Activated T-cell treated with anti-CD3 and anti-CD28 coated beads, Interleukin-2, amount 50 U/mL, for 24 hours (primary cell): ENCODE measurements at regions not wholly inside any gene's neighbourhood (a gene's known extent, or its start where the extent isn't known, plus 50 kb on each side); places are given as distances from the start of the nearest gene placed in this dataset.

Experiments
- DNase-seq: peaks from one replicate; pipeline ENCODE4 v3.0.0-alpha.2; 2020
- H3K27ac Mint-ChIP-seq: 2 replicates; pipeline ENCODE4 v1.8.0; 2020; ENCODE audit warnings: mild to moderate bottlenecking, mixed read lengths
- H3K27me3 Mint-ChIP-seq: 2 replicates; pipeline ENCODE4 v1.8.0; 2020; ENCODE audit warnings: mixed read lengths
- H3K36me3 Mint-ChIP-seq: 2 replicates; pipeline ENCODE4 v1.8.0; 2020; ENCODE audit warnings: low read depth, mixed read lengths
- H3K4me1 Mint-ChIP-seq: 2 replicates; pipeline ENCODE4 v1.8.0; 2020; ENCODE audit warnings: low read depth, mixed read lengths
- H3K4me3 Mint-ChIP-seq: 2 replicates; pipeline ENCODE4 v1.8.0; 2020; ENCODE audit warnings: mild to moderate bottlenecking, moderate library complexity, mixed read lengths
- H3K9me3 Mint-ChIP-seq: 2 replicates; pipeline ENCODE4 v1.8.0; 2020; ENCODE audit warnings: mixed read lengths

DNA sequence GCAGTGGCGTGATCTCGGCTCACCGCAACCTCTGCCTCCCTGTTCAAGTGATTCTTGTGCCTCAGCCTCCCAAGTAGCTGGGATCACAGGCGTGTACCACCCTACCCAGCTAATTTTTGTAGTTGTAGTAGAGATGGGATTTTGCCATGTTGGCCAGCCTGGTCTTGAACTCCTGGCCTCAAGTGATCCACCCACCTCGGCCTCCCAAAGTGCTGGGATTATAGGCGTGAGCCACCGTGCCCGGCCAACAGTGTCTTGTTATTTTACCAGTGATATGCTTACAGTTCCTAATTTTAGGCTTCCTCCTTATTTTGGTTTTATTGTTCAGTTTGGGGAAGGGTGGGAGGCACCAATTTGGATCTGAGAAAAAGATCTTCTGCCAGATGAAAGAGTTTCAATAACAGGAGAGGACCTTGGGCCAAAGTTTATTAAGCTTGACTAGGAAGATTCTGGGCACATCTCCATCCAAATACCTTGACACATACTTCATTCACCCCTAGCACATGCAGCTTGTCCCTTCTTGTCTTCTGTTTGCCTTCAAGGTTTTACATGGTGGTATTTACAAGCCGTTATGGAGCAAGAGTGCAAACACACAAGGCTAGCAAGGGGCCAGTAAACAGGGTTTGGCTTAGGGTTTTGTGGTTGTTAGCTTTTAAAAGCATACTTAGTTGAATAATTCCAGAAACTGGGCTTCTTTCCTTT lies 168.1 kb upstream of the DMRT1 start:
- Mint-ChIP-seq H3K27me3 (peaks cover 25% of the 10 kb centered on the region), H3K4me3 (no peak overlapping the region), H3K4me1 (peaks cover 13% of the 10 kb centered on the region), H3K9me3 (peaks cover 13% of the 10 kb centered on the region), H3K27ac (no peak overlapping the region), H3K36me3 (no peaks in the 10 kb centered on the region)
- no peak for DNase-seq

DNA sequence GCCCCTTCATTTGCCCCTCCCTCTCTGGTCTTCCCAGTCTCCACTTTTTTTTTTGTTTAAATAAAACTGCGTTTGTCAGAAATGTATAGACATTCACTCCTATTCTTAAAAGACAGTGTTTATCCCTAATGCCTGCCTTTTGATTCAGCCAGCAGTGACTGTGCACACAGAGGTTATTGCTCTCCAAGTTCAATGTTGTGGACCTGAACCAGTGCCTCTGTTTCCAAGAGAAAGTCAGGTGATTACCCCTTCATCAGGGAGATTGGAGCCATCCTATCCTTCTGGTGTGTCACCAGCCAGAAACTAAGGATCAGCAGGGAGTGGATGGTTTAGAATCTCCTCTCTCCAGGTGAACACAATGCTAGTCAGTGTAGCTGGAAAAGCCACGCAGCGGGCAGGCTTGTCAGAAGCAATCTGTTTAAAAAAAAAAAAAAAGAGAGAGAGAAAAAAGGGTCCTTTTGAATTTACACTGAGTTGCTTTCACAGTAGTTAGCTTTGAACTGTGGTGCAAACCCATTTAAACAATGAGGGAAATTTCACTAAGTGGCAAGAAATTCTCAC lies 167.5 kb upstream of the DMRT1 start:
- Mint-ChIP-seq H3K27ac (no peak overlapping the region), H3K4me1 (peaks cover 13% of the 10 kb centered on the region), H3K4me3 (no peak overlapping the region), H3K9me3 (peaks cover 10% of the 10 kb centered on the region), H3K36me3 (no peaks in the 10 kb centered on the region), H3K27me3 (peaks cover 27% of the 10 kb centered on the region)
- DNase-seq: no peak

DNA sequence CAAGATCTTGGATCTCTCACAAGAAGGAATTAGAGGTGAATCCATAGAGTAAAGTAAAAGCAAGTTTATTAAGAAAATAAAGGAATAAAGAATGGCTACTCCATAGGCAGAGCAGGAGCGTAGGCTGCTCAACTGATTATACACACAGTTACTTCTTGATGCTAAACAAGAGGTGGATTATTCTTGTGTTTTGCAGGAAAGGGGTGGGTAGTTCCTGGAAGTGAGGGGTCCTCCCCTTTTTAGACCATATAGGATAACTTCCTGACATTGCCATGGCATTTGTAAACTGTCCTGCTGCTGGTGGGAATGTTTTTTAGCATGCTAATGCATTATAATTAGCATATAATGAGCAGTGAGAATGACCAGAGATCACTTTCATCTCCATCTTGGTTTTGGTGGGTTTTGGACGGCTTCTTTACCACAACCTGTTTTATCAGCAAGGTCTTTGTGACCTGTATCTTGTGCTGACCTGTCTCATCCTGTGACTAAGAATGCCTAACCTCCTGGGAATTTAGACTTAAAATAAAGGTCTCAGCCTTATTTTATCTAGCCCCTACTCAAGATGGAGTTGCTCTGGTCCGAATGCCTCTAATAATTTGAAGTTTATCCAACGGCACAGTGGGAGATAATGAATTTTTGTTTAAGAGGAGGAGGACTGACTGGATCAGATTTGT lies 165.7 kb upstream of the DMRT1 start:
- H3K9me3 Mint-ChIP-seq: no peaks in the 10 kb centered on the region
- DNase-seq: no peak
- peaks cover 13% of the 10 kb centered on the region for H3K4me1 Mint-ChIP-seq
- peaks cover 28% of the 10 kb centered on the region for H3K27me3 Mint-ChIP-seq
- no peak overlapping the region for H3K4me3 Mint-ChIP-seq
- H3K27ac Mint-ChIP-seq: no peak overlapping the region
- no peaks in the 10 kb centered on the region for H3K36me3 Mint-ChIP-seq

DNA sequence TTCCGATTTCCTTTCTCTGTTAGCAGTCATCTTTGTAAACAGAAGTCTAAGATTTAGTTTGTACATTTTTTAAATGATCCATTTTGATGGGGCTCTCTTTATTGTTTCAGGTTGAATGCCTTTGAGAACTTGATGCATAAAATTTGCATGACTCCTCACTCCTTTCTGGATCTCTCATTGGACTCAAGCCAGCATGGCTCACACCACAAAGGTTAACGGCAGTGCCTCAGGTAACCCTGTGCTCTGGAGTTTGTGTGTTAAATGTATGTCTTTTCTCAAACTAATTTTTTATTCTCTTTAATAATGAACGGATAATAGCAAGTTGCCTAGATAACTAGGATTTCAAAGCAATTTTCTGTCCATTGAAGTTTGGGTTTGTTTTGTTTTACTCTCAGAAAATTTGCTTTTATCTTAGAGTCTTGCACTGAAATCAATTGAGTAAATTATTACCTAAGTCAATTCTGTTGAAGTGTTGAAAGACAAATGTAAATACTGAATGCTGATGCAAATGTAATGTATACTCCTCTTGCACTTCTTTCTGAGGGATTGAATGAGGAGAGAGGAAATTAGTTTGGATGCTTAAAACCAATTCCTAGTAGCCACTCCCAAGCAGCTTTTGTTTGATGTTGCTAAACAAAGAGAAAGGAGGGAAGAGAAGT lies 164.6 kb upstream of the DMRT1 start:
- no peak overlapping the region for H3K27ac Mint-ChIP-seq
- no peak overlapping the region for H3K4me3 Mint-ChIP-seq
- no peak for DNase-seq
- H3K9me3 Mint-ChIP-seq: no peaks in the 10 kb centered on the region
- peaks cover 28% of the 10 kb centered on the region for H3K27me3 Mint-ChIP-seq
- H3K4me1 Mint-ChIP-seq: peaks cover 13% of the 10 kb centered on the region
- H3K36me3 Mint-ChIP-seq: no peaks in the 10 kb centered on the region

DNA sequence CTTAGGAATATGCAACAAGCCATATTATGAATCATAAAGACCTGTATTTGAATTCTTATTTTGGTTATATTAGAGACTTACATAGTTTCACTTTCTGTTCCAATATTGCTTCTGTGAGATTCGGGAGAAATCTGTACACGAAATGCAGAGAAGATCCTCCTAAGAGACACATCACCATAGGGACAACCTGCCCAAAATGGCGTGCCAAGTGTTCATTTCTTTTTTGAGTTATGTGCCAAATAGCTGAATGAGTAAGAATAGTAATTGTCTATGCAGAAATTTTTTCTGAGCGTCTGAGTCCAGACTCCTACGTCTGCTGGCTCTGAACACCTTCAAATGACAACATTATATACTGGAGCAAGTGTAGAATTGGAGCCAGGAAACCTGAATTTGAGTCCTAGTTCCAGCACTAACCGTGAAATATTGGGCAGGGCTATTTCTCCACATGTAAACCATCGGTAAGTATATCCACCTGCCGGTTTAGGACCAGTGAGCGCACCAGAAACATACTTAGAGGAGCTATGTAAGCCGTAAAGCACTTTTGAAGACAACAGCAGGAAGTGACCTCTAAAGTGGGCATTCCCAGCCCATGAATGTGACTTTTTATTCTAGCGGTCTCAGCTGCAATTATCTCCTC lies 163.9 kb upstream of the DMRT1 start:
- peaks cover 27% of the 10 kb centered on the region for H3K27me3 Mint-ChIP-seq
- no peaks in the 10 kb centered on the region for H3K36me3 Mint-ChIP-seq
- DNase-seq: no peak
- H3K9me3 Mint-ChIP-seq: no peaks in the 10 kb centered on the region
- H3K27ac Mint-ChIP-seq: no peak overlapping the region
- H3K4me3 Mint-ChIP-seq: peak overlapping the region; percentile 7
- peaks cover 13% of the 10 kb centered on the region for H3K4me1 Mint-ChIP-seq

DNA sequence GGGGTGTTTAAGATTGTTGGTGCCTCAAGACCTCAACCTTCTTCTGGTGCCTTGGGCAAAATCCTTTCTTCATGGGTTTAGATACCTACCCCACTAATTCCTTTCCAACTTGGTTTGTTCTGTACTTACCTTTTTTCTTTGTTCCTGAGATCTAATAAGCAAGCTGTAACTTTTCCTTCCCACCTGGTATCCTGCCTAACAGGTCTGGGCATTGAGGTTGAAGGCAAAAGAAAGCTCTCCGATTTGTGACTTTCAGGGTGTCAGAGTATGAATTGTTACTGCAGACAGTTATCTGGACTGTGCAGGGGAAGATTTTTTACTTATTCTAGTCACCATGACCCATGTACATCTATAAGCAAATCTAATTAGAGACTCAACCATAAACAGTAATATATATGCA lies 162.6 kb upstream of the DMRT1 start:
- no peak for DNase-seq
- no peak overlapping the region for H3K4me3 Mint-ChIP-seq
- no peaks in the 10 kb centered on the region for H3K36me3 Mint-ChIP-seq
- H3K4me1 Mint-ChIP-seq: peaks cover 13% of the 10 kb centered on the region
- no peaks in the 10 kb centered on the region for H3K9me3 Mint-ChIP-seq
- H3K27me3 Mint-ChIP-seq: peaks cover 23% of the 10 kb centered on the region
- H3K27ac Mint-ChIP-seq: no peak overlapping the region

DNA sequence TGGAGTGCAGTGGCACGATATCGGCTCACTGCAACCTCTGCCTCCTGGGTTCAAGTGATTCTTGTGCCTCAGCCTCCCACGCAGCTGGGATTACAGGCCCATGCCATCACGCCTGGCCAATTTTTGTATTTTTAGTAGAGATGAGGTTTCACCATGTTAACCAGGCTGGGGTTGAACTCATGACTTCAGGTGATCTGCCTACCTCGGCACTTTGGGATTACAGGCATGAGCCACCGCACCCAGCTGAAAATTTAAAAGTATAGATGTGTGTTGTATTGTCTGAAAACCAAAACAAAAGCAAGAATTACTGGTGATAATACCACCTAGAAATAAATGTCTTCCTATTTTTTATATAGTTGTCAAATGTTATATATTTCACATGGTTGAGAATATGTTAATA lies 162.0 kb upstream of the DMRT1 start:
- Mint-ChIP-seq H3K36me3 (no peaks in the 10 kb centered on the region), H3K4me3 (no peak overlapping the region), H3K27me3 (peaks cover 20% of the 10 kb centered on the region), H3K9me3 (no peaks in the 10 kb centered on the region), H3K4me1 (peaks cover 11% of the 10 kb centered on the region), H3K27ac (no peak overlapping the region)
- DNase-seq: no peak

DNA sequence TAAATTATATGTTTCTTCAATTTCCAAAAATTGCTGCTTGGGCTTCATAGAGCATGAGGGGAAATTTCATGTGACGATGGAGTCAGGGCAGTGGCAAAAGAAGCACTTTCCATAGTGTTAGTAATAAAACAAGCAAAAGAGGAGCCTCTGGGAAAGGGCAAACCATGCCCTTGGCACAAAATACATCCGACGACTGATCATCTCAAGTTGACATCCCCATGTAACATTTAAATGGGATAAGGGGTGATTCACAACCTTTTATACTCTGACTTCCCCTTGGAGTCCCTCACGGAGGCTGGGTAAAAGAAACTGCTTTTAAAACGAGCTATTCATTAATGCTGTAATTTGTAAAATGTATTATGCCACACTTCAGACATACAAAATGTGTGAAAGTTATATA lies 161.4 kb upstream of the DMRT1 start:
- H3K4me1 Mint-ChIP-seq: peaks cover 11% of the 10 kb centered on the region
- H3K4me3 Mint-ChIP-seq: no peak overlapping the region
- no peaks in the 10 kb centered on the region for H3K9me3 Mint-ChIP-seq
- no peak overlapping the region for H3K27ac Mint-ChIP-seq
- no peaks in the 10 kb centered on the region for H3K36me3 Mint-ChIP-seq
- H3K27me3 Mint-ChIP-seq: peaks cover 20% of the 10 kb centered on the region
- DNase-seq: no peak

DNA sequence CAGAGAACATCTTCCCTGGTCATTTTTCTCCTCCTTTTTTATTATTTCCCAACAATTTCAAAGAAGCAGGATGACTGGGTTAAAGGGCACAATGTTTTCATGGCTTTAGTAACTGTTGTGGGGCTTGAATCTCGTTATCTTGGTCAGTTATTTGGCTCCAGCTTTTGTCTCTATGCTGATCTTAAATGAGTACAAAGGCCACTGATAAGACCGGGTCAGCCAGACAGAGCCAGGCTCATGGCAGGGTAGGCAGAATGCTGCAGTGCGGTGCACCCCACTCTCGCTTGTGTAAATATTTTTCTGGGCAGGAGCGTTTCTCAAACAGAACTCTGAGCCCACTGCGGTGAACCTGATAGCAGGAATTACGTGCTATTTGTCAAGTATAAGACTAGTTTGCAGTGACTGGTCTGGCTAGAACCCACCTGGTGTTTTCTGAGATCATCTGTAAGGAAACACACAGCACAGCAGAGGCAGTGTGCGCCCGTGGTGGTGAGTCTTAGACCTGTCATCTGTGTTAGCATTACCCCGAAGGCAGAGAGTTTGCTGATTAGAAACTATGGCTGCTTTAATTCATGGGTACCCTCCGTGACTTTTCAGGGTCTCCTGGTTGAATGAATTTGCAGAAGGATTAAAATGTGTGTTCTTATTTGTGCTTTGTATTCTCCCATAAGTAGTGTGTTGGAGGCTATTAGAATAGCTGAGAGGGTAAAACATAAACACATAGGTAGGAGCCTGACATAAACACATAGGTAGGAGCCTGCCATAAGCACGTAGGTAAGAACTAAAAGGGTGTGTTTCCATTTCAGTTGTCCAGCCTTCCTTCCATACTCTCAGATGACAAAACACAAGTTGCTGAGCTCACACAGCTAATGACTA lies 158.6 kb upstream of the DMRT1 start:
- H3K27ac Mint-ChIP-seq: no peak overlapping the region
- H3K36me3 Mint-ChIP-seq: no peaks in the 10 kb centered on the region
- peaks cover 3% of the 10 kb centered on the region for H3K4me1 Mint-ChIP-seq
- H3K27me3 Mint-ChIP-seq: peaks cover 6% of the 10 kb centered on the region
- no peak overlapping the region for H3K4me3 Mint-ChIP-seq
- H3K9me3 Mint-ChIP-seq: no peaks in the 10 kb centered on the region
- no peak for DNase-seq

DNA sequence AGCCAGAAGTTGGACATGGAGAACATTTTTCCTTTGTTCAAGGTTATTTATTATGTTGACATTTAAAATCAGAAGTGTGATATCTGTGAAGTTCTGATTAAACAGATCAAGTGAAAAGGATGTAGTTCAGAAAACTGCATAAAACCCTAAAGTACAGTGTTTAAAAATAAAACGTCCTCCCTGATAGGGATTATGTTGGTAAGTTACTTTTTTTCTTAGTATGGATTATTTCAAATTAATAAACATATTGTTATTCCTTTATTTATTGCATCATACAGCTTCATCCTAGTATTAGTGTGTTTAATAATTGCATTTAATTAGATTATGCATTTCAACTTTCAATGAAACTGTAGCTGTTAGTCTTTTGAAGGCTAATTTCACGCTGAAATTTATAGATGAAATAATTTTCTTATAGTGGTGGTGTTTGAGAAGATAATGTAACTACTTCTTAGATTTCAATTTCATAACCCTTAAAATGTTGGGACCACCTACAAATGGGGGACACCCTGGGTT lies 157.9 kb upstream of the DMRT1 start:
- Mint-ChIP-seq H3K36me3 (no peaks in the 10 kb centered on the region), H3K27me3 (peaks cover 3% of the 10 kb centered on the region)
- no peak for DNase-seq

DNA sequence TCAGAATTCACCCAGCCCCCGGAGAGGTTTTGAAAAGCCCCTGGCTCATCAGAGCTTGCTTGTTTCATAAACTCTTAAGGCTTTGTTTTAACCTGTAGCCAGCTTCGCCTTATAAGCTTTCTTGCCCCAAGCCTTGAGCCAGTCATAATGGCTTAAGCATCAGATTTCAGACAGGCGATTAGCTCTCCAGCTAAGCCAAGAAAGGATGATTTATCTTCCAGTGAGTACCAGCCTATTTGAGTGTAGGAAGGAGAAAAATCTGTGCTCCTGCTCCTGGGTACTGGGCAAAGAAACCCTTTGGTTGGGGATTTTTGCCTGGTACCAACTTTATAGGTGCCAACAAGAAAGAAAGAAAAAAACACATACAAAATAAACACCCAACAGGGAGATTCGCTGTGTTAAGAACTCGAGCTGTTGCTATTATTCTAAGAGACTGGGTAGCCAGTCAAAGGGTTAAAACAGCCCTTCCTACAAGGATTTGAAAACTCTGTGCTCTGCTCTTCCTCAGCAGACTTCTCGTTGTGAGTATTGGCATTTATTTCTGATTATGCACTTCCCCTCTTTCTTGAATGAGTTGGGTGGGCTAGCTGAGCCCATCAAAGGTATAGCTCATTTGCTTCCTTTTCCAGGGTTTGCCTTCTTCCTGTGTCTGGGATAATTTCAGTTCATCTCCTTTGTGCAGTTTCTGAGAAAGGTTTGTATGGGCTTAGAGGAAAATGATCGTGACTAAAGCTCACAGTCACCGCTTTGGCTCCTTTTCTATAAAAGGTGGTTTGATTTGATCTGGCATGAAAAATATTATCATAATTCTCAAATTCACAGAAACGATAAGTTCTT lies 157.2 kb upstream of the DMRT1 start:
- no peaks in the 10 kb centered on the region for H3K9me3 Mint-ChIP-seq
- no peaks in the 10 kb centered on the region for H3K4me1 Mint-ChIP-seq
- no peak overlapping the region for H3K4me3 Mint-ChIP-seq
- H3K36me3 Mint-ChIP-seq: no peaks in the 10 kb centered on the region
- no peaks in the 10 kb centered on the region for H3K27me3 Mint-ChIP-seq
- no peak for DNase-seq
- H3K27ac Mint-ChIP-seq: no peak overlapping the region

More for the DNA sequence above, 157.9 kb upstream of the DMRT1 start:
- Mint-ChIP-seq H3K4me3 (no peak overlapping the region), H3K27ac (no peak overlapping the region), H3K9me3 (no peaks in the 10 kb centered on the region), H3K4me1 (no peaks in the 10 kb centered on the region)

DNA sequence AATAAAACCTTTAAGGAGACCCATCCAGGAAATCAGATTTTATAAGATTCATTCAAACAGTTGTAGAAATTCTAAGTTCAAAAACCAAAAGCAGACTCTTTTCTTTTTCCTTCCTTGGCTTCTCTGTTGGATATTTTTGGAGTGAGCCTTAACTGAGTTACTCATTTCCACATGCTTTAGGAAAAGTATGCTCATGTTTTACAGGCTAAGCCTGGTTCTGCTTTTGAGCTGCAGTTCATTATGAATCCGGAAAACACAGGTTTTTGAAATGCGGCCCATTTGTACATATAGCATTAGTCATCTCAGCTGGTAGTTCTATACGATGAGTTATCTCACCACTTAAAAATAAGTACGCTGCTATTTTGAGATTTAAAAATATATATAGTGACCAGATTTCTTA lies 156.6 kb upstream of the DMRT1 start:
- no peak overlapping the region for H3K27ac Mint-ChIP-seq

DNA sequence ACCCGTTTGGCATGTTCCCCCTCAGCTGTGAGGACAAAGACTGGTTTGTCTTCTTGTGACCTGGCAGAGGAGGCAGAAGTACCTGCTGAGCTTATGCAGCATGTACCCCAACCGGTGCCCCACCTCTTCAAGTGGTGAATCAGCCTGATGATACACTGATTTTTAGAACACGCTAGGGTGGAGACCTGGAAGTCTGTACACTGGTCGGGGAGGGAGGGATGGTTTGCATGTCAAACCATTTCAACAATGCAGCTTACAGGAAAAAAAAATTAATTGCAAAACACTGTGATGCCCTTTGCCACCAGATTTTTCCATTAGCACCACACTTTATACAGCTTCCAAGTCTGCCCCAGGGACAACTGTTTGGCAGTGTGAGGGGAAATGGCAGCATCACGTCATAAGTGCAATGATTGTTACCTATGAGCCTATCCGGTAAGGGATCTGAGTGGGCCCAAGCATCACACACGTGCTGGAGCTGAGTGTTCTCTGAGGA lies 155.1 kb upstream of the DMRT1 start:
- H3K9me3 Mint-ChIP-seq: no peaks in the 10 kb centered on the region
- H3K4me3 Mint-ChIP-seq: no peak overlapping the region
- H3K27ac Mint-ChIP-seq: no peak overlapping the region
- H3K36me3 Mint-ChIP-seq: no peaks in the 10 kb centered on the region
- H3K27me3 Mint-ChIP-seq: no peaks in the 10 kb centered on the region
- no peak for DNase-seq
- no peaks in the 10 kb centered on the region for H3K4me1 Mint-ChIP-seq

More for the DNA sequence above, 156.6 kb upstream of the DMRT1 start:
- no peak for DNase-seq
- Mint-ChIP-seq H3K27me3 (no peaks in the 10 kb centered on the region), H3K36me3 (no peaks in the 10 kb centered on the region), H3K4me3 (no peak overlapping the region), H3K4me1 (no peaks in the 10 kb centered on the region), H3K9me3 (no peaks in the 10 kb centered on the region)
